ENCODE measurements at regions not wholly inside any gene's neighbourhood (a gene's known extent, or its start where the extent isn't known, plus 50 kb on each side); places are given as distances from the start of the nearest gene placed in this dataset.

DNA sequence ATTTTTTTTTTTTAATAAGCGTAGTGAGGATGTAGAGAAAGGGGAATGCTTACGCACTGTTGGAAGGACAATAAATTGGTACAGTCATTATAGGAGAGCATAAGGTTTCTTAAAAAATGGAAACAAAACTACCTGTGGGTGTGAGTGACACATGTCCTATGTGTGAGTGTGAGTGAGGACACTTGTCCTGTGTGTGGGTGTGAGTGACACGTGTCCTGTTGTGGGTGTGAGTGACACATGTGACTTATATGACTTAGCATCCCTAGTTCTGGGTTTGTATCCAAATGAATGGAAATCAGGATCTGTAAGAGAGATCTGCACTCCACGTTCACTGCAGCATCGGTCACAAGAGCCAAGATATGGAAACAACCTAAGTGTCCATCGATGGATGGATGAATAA, 91.8 kb downstream of the CBLN2 start:
- intact Hi-C loops (cut with DNase I; ENCODE audit: low total_unique reads) = no loop called here

GRCh38 chr18:72444798-72445155, 99.4 kb downstream of the CBLN2 start:
- Histone ChIP-seq H3K27me3 (no peaks in the 10 kb centered on the region), H3K9me3 (no peaks in the 10 kb centered on the region), H3K27ac (no peak overlapping the region), H3K4me3 (no peak overlapping the region), H3K36me3 (no peaks in the 10 kb centered on the region), H3K4me1 (no peaks in the 10 kb centered on the region)
- in situ Hi-C loops (cut with MboI; ENCODE audit: low sequenced_read_pairs in 4 of 4) (no loop called here), intact Hi-C loops (cut with DNase I; ENCODE audit: low total_unique reads) (no loop called here)
- no peak for DNase-seq
- no peak for ATAC-seq
- TF ChIP-seq, protein P1, sequence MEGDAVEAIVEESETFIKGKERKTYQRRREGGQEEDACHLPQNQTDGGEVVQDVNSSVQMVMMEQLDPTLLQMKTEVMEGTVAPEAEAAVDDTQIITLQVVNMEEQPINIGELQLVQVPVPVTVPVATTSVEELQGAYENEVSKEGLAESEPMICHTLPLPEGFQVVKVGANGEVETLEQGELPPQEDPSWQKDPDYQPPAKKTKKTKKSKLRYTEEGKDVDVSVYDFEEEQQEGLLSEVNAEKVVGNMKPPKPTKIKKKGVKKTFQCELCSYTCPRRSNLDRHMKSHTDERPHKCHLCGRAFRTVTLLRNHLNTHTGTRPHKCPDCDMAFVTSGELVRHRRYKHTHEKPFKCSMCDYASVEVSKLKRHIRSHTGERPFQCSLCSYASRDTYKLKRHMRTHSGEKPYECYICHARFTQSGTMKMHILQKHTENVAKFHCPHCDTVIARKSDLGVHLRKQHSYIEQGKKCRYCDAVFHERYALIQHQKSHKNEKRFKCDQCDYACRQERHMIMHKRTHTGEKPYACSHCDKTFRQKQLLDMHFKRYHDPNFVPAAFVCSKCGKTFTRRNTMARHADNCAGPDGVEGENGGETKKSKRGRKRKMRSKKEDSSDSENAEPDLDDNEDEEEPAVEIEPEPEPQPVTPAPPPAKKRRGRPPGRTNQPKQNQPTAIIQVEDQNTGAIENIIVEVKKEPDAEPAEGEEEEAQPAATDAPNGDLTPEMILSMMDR (IDR thresholded peaks at IDR 0.05 in 4 of 5, conservative IDR thresholded peaks at IDR 0.05 in 1 of 5) = no peak
- no peak for TF ChIP-seq POLR2A (IDR thresholded peaks at IDR 0.05)

More for the DNA sequence above, 91.8 kb downstream of the CBLN2 start:
- Histone ChIP-seq H3K9me3 (no peaks in the 10 kb centered on the region), H3K4me3 (no peak overlapping the region), H3K36me3 (no peaks in the 10 kb centered on the region), H3K27me3 (no peaks in the 10 kb centered on the region), H3K4me1 (no peaks in the 10 kb centered on the region), H3K27ac (no peak overlapping the region)
- TF ChIP-seq, protein P1 (IDR thresholded peaks at IDR 0.05 in 4 of 5, conservative IDR thresholded peaks at IDR 0.05 in 1 of 5) = no peak
- TF ChIP-seq POLR2A (IDR thresholded peaks at IDR 0.05) = no peak
- in situ Hi-C loops (cut with MboI; ENCODE audit: low sequenced_read_pairs in 4 of 4) = no loop called here
- ATAC-seq = no peak
- no peak for DNase-seq

- intact Hi-C loops (cut with DNase I; ENCODE audit: low total_unique reads) (no loop called here), in situ Hi-C loops (cut with MboI; ENCODE audit: low sequenced_read_pairs in 4 of 4) (no loop called here)
- H3K27me3 ChIP-seq = no peaks in the 10 kb centered on the region
- H3K36me3 ChIP-seq = no peaks in the 10 kb centered on the region
- DNase-seq (no peak), ATAC-seq (no peak)
- TF ChIP-seq, protein P1 (IDR thresholded peaks at IDR 0.05 in 4 of 5, conservative IDR thresholded peaks at IDR 0.05 in 1 of 5) = no peak
- TF ChIP-seq POLR2A (IDR thresholded peaks at IDR 0.05) = no peak
- no peak overlapping the region for H3K27ac ChIP-seq
- H3K4me1 ChIP-seq = no peaks in the 10 kb centered on the region
- H3K4me3 ChIP-seq = no peak overlapping the region
- H3K9me3 ChIP-seq = no peaks in the 10 kb centered on the region
Observed at GRCh38 chr18:72444111-72444797, 99.9 kb downstream of the CBLN2 start.

DNA sequence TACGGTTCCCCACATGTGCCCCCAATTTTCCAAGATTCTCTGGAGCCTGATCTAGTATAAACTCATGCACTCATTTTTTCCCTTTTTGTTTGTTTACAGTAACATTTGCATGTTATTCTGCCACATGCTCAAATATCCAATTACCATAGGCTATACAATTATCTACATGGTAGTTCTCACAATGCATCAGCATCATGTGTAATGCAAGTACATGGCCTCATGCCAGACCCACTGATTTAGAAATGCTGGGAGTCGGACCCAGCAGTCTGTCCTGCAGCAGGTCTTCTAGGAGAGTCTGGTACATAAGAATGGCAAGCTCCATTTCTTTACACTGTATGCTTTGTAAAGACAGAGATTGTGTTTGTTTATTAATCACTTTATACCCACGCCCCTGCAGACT, 107.7 kb downstream of the CBLN2 start:
- no peak for ATAC-seq
- in situ Hi-C loops (cut with MboI; ENCODE audit: low sequenced_read_pairs in 4 of 4) = no loop called here
- Histone ChIP-seq H3K4me1 (no peaks in the 10 kb centered on the region), H3K27ac (no peak overlapping the region), H3K36me3 (no peaks in the 10 kb centered on the region), H3K27me3 (no peaks in the 10 kb centered on the region), H3K9me3 (no peaks in the 10 kb centered on the region), H3K4me3 (no peak overlapping the region)
- intact Hi-C loops (cut with DNase I; ENCODE audit: low total_unique reads) = no loop called here
- TF ChIP-seq POLR2A (IDR thresholded peaks at IDR 0.05) = no peak
- TF ChIP-seq, protein P1 (IDR thresholded peaks at IDR 0.05 in 4 of 5, conservative IDR thresholded peaks at IDR 0.05 in 1 of 5) = no peak
- DNase-seq = no peak

DNA sequence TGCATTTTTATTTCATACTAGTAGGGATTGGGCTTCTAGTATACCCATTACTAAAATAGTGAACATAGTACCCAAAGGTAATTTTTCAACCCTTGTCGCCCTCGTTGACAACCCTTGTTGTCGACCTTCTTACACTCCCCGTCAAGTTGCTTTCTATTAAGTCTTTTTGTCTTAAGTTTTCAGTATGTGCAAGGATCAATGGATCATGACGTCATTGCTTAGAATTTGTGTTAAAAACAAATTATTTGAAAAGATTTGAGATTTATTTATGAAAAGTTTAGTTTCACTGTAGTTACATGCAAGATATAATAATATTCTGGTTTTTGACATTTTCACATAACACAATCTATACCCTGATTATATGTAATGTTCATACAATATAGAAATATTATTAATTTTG, 110.4 kb downstream of the CBLN2 start:
- ATAC-seq (no peak), DNase-seq (no peak)
- in situ Hi-C loops (cut with MboI; ENCODE audit: low sequenced_read_pairs in 4 of 4) (no loop called here), intact Hi-C loops (cut with DNase I; ENCODE audit: low total_unique reads) (no loop called here)
- Histone ChIP-seq H3K4me1 (no peaks in the 10 kb centered on the region), H3K27me3 (no peaks in the 10 kb centered on the region), H3K4me3 (no peak overlapping the region), H3K9me3 (no peaks in the 10 kb centered on the region), H3K27ac (no peak overlapping the region), H3K36me3 (no peaks in the 10 kb centered on the region)
- no peak for TF ChIP-seq POLR2A (IDR thresholded peaks at IDR 0.05)
- TF ChIP-seq, protein P1 (IDR thresholded peaks at IDR 0.05 in 4 of 5, conservative IDR thresholded peaks at IDR 0.05 in 1 of 5) = no peak
